ENCODE measurements at regions not wholly inside any gene's neighbourhood (a gene's known extent, or its start where the extent isn't known, plus 50 kb on each side); places are given as distances from the start of the nearest gene placed in this dataset.

GRCh38 chr2:138395565-138396306 lies 105.8 kb upstream of the SPOPL start (continued):
- TF ChIP-seq CTCF (conservative IDR thresholded peaks at IDR 0.05; ENCODE audit: low read depth in 2 of 2), result no peak

GRCh38 chr2:138396843-138397242 lies 104.7 kb upstream of the SPOPL start:
- DNase-seq (ENCODE audit: low spot score) (no peak), ATAC-seq (no peak)

DNA sequence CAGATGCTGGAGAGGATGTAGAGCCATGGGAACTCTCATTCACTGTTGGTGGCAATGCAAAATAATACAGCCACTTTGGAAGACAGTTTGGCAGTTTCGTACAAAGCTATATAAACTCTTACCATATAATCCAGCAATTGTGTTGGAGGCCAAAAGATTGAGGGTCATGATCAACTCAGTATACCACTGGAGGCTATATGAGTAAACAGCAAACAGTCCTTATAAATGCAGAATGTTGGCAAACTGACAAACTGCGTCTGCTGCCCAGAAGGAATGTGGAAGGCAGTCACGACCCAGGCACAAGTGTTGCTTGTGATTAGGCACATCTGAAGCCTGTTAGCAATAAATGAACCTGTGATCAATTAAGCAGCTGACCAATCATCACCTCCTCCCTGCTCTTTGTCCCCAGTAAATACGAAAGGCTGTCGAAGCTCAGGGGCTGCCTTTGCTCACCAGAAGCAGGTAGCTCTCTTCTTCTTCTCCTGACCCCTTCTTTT lies 98.1 kb upstream of the SPOPL start:
- Histone ChIP-seq H3K4me2 (no peak overlapping the region), H3K27ac (ENCODE audit: low read depth) (no peak overlapping the region), H3K79me2 (replicated peaks; ENCODE audit: insufficient read depth) (no peaks in the 10 kb centered on the region), H3K27me3 (ENCODE audit: insufficient read depth) (no peaks in the 10 kb centered on the region), H3F3A (replicated peaks; ENCODE audit: low read depth) (no peaks in the 10 kb centered on the region), H2AFZ (no peak overlapping the region), H3K4me3 (no peak overlapping the region), H3K4me1 (ENCODE audit: insufficient read depth) (peaks cover 7% of the 10 kb centered on the region), H3K9me2 (ENCODE audit: insufficient read depth) (no peaks in the 10 kb centered on the region), H3K36me3 (ENCODE audit: insufficient read depth) (no peaks in the 10 kb centered on the region), H4K20me1 (replicated peaks; ENCODE audit: insufficient read depth) (no peaks in the 10 kb centered on the region)
- H3K27me3 Mint-ChIP-seq (ENCODE audit: insufficient read depth, low read depth, poor library complexity), result no peaks in the 10 kb centered on the region
- H3K4me1 Mint-ChIP-seq, result no peaks in the 10 kb centered on the region; the same call in 2 of the 3 replicates
- H3K36me3 Mint-ChIP-seq (ENCODE audit: low read depth), result no peaks in the 10 kb centered on the region
- H3K27ac Mint-ChIP-seq, result no peak overlapping the region
- TF ChIP-seq CTCF (conservative IDR thresholded peaks at IDR 0.05; ENCODE audit: low read depth in 2 of 2), result no peak
- TF ChIP-seq STAT1 (IDR thresholded peaks at IDR 0.05; ENCODE audit: unreplicated experiment), result no peak
- no peak for TF ChIP-seq ZNF331 (CRISPR knock-in tag; IDR thresholded peaks at IDR 0.05; ENCODE audit: low read depth)
- TF ChIP-seq, protein P1, sequence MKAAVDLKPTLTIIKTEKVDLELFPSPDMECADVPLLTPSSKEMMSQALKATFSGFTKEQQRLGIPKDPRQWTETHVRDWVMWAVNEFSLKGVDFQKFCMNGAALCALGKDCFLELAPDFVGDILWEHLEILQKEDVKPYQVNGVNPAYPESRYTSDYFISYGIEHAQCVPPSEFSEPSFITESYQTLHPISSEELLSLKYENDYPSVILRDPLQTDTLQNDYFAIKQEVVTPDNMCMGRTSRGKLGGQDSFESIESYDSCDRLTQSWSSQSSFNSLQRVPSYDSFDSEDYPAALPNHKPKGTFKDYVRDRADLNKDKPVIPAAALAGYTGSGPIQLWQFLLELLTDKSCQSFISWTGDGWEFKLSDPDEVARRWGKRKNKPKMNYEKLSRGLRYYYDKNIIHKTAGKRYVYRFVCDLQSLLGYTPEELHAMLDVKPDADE (IDR thresholded peaks at IDR 0.05), result no peak
- no peak overlapping the region for H3K4me3 Mint-ChIP-seq
- H3K9me3 Mint-ChIP-seq, result no peaks in the 10 kb centered on the region; the same call in 2 of the 3 replicates
- ATAC-seq, result no peak
- DNase-seq (ENCODE audit: low spot score), result no peak

More at GRCh38 chr2:138396843-138397242, 104.7 kb upstream of the SPOPL start:
- no peaks in the 10 kb centered on the region; the same call in 2 of the 3 replicates for H3K9me3 Mint-ChIP-seq
- no peaks in the 10 kb centered on the region for H3K36me3 Mint-ChIP-seq (ENCODE audit: low read depth)
- no peak overlapping the region for H3K4me2 ChIP-seq
- no peak overlapping the region for H3K4me3 Mint-ChIP-seq
- no peaks in the 10 kb centered on the region for H4K20me1 ChIP-seq (replicated peaks; ENCODE audit: insufficient read depth)
- no peaks in the 10 kb centered on the region for H3K27me3 Mint-ChIP-seq (ENCODE audit: insufficient read depth, low read depth, poor library complexity)
- no peak overlapping the region for H3K27ac ChIP-seq (ENCODE audit: low read depth)
- H2AFZ ChIP-seq, result no peak overlapping the region
- no peaks in the 10 kb centered on the region for H3K79me2 ChIP-seq (replicated peaks; ENCODE audit: insufficient read depth)
- no peaks in the 10 kb centered on the region for H3K36me3 ChIP-seq (ENCODE audit: insufficient read depth)
- no peak overlapping the region for H3K27ac Mint-ChIP-seq
- no peaks in the 10 kb centered on the region for H3F3A ChIP-seq (replicated peaks; ENCODE audit: low read depth)
- H3K9me2 ChIP-seq (ENCODE audit: insufficient read depth), result no peaks in the 10 kb centered on the region
- no peaks in the 10 kb centered on the region; the same call in 2 of the 3 replicates for H3K4me1 Mint-ChIP-seq
- H3K4me1 ChIP-seq (ENCODE audit: insufficient read depth), result no peaks in the 10 kb centered on the region
- TF ChIP-seq, protein P1 (IDR thresholded peaks at IDR 0.05), result no peak
- TF ChIP-seq JUNB (IDR thresholded peaks at IDR 0.05; ENCODE audit: unreplicated experiment), result no peak
- no peaks in the 10 kb centered on the region for H3K27me3 ChIP-seq (ENCODE audit: insufficient read depth)
- no peak overlapping the region for H3K4me3 ChIP-seq

All from GM23338 (cell line).